RKO (cell line): ENCODE measurements at regions not wholly inside any gene's neighbourhood (a gene's known extent, or its start where the extent isn't known, plus 50 kb on each side); places are given as distances from the start of the nearest gene placed in this dataset.

Experiments
- DNase-seq: peaks from one replicate; pipeline ENCODE4 v3.0.0-alpha.2; 2016; ENCODE audit warnings: low spot score

DNA sequence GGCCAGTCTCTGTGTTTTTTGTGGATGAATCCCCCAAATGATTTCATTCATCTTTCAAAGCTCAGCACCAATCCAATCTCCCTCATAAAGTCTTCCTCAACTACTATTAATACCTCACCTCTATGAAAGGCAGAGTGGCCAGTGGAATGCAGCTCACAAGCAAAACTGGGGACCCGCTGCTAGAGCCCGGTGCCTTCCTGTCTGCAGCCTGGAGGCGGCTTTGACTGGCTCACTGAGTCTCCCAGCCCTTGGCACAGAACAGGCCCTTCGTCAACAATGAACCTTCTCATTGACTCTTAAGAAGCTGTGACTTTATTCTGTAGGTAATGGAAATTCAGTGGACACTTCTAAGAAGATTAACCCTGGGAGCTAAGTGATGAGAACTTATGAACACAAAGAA lies 86.8 kb upstream of the RAB4A start:
- no peak for DNase-seq

- no peak for DNase-seq
Observed at GRCh38 chr1:229185963-229186362, 84.9 kb upstream of the RAB4A start.

DNA sequence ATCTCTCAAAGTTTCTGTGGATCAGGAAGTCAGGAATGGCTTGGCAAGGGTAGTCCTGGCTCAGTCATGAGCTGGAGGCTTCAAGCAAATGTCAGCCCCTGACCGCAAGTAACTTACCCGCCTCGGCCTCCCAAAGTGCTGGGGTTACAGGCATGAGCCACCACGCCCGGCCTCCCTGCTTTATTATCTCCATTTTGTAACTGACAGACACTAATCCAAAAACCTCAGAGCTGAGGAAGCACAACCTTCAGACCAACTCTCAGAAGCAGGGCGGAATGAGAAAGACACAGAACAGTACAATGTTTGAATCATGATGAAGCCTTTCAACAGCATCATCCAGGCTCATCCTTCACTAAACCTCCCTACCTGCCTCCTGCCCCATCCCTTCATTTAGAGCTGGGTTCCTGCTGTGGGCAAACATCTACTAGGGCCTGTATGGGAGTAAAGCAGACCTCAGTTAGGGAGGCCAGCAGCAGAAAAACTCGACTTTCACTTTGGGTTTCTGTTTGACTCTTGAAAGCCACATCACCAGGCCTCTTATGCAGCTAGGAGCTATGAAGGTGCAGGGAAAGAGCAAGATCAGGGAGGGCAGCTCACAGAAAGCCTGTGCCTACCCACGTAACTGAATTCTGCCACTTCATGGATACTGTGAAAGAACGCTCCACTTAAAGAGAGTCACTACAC lies 84.4 kb upstream of the RAB4A start:
- no peak for DNase-seq

DNA sequence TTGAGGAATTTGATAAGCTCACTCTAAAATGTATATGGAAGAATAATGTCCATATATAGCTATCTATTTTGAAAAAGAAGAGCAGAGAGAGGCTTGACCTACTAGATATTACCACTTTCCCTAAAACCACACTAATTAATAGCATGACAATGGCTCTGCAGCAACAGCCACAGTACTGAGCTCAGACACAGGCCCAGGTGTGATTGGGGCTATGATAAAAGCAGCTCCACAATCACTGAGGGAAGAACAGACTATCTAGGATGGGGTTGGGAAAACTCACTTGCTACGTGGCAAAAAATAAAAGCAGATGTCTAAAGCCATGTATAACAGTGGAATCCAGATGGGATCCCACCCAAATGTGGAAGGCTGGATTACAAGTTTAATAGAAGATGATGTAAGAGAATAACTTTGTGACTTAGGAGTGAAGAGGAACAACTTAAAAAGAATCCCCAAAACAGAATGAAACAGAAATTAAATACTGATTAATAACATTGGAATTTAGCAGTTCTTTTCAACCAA lies 80.8 kb upstream of the RAB4A start:
- DNase-seq = no peak

DNA sequence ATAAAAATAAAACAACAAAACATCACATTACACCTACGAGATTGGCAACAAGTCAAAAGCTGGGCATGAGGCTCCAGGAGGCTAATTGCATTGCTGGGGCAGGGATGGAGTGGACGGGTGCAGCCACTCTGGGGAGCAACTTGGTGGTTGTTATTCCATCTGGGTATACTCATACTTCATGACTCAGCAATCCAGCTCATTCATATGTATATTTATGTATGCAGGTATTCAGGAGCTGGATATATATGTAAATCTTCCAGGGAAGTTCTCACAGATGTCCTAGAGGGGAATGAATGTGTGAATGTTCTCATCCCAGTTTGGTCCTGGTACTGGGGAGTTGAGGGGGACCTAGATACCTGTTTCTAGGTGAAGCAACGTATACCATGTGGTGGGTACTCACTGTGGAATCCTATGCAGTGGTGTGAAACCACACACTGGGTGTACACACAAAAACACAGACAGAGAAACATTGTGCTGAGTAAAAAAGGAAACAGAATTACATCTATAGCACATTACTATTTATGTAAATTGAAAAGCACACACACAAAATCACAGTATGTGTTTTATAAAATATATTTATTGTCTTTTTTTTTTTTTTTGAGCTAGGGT lies 79.7 kb upstream of the RAB4A start:
- DNase-seq = peak; percentile 22

DNA sequence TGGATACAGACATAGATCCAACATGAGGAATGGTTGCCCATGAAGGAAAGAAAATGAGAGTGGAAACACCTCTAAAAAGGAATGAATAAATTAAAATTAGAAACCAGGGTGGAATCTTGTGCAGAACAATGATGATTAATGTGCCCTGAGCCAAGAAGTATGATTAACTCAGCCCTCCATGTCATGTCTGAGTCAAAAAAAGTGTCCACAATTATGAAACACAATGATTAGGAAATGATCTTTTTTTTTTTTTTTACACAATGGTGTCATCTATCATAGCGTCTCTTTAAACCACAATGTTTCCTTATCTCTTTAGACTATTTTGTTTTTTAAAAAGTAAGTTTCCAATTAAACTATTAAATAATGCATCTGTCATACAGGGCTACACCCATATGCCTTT lies 78.9 kb upstream of the RAB4A start:
- DNase-seq = peak; percentile 79

GRCh38 chr1:229192853-229193252 lies 78.1 kb upstream of the RAB4A start:
- DNase-seq = no peak

DNA sequence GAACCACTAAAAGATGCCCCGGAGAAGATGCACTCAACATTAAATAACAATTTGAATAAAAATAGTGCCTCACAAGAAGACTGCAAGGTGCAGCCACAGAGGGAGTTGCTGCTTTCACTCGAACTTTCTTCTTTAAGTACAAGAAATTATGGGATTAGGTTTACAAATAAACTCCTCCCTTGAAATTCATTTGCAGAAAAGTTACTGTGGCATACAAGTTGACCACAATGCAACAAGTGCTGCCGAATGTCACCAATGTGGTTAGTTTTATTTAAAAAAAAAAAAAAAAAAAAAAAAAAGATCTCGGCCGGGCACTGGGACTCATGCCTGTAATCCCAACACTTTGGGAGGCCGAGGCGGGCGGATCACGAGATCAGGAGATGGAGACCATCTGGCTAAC lies 76.8 kb upstream of the RAB4A start:
- no peak for DNase-seq

DNA sequence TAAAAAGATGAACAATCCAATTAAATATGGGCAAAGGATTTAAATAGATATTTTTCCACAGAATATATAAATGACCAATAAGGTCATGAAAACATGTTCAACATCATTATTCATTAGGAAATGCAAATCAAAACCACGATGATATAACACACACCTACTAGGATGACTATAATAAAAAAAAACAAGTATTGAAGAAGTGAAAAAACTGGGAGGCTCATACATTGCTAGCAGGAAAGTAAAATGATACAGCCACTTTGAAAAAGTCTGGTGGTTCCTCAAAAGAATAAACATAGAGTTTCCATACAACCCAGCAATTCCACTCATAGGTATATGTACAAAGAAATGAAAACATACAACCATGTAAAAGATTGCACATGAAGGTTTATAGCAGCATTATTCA lies 75.7 kb upstream of the RAB4A start:
- DNase-seq = no peak

- no peak for DNase-seq
Observed at GRCh38 chr1:229196404-229197264, 74.3 kb upstream of the RAB4A start.

DNA sequence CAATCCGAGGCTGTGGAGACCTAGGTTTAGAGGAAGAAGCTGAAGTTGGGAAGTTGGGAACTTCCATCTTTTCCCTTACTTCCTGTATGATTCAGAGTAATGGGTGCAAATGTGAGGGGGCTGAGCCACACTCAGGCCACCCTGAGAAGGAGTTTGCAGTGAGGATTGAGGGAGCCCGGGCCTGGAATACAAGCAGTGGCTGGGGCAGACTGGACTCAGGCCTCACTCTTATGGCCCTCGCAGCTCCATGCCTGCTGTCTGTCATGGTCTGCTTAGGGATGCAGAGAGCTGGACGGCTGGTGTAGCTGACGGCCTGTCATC lies 73.7 kb upstream of the RAB4A start:
- no peak for DNase-seq

DNA sequence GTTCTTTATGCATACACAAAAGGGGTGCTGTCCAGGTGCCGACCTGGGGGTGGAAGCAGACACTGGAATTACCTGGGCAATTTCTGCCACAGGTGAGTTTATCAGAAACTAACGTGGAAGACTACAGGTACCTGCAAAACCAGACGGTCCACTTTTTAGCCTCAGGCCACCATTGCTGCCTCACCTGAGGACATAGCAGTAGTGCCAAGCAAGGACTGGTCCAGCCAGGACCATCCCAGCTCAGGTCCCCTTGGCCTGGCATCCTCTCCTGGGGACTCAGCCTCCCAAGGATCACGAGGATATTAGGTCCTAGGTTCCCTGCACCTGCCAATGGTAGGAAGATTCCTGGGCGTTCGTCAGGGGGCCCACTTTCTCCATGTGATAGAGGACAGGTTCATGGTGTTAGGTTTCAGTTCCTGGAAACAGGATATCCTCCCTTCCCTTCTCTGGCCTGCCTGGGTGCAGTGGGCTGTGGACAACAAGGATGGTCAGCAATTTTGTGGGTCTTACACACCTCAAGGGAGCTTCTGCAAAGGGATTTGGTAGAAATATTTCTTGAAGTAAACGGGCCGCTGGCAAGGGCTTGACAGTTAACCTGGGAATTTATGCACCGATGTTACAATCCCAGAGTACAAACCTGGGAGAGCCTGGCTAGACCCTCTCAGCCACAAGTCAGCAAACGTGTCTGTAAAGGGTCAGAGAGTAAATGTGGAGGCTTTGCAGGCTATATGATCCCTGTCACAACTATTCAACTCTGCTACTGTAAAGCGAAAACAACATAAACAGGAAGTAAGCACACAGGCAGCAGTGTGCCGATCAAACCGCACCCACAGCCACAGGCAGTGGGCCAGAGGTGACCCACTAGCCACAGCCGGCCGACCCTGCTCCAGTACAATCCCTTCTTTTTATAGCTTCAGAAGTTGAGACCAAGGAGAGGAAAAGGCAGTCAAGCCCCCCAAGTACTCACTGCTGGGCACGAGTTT lies 71.4 kb upstream of the RAB4A start:
- DNase-seq = no peak

DNA sequence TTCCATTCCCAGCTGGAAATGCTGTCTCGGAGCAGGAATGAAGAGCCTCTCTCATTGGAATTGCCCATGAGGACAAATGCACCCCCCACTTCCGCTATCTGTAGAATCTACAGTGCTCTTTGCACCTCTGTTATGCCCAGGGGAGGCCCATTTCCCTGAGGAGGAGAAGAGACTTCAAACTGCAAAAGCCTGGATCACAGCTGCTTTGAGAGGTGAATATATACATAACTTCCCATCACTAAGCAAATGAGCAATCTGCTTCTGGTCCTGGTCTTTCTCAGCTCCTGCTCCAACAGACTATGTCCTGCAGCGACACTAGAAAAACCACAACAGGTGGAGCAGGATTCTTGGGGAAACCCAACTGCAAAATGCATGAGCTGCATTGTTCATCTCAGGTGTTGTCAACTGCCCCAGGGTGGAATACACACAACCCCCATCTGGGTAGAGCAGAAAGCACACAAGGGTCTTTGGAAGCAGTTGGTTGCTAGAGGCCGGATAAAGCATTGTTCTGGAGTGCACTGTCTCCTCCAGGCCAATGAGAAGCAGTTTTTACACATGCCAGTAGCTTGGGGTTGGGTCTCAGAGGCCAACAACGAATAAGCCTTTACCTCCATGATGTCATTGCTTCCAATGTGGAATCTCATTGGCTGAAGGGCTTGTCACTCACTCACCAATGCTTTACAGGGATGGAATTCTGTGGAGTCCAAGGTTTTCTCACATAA lies 67.7 kb upstream of the RAB4A start:
- peak; percentile 21 for DNase-seq

DNA sequence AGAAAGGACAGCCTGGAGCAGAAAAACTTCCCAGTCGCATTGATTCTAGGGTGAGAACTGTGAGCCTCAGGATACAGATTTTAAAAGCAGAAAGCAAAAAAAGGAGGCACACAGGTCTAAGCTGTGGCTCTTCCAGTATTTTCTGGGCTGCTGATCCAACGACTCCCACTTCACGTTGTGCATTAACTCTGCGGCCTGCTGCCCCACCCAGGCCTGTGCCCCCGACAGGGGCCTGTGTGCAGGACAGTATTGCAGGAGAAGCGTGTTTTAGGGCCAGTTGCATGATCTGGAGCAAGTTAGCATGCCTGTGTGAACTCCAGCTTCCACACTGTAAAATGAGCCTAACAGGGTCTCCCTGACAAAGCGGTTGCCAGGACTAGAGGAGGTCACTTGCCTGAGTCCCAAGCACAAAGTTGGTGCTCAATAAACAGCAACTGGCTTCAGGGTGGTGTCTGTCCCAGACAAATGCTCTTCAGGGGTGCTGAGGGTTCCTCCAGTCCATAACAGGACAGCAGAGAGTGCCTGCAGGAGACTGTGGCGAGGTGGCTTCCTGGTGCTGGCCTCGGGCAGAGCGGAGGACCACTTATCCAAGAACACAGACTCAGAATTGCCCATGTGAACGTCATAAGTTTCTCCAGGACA lies 66.8 kb upstream of the RAB4A start:
- DNase-seq = no peak

GRCh38 chr1:229204921-229205777 lies 65.8 kb upstream of the RAB4A start:
- no peak for DNase-seq

DNA sequence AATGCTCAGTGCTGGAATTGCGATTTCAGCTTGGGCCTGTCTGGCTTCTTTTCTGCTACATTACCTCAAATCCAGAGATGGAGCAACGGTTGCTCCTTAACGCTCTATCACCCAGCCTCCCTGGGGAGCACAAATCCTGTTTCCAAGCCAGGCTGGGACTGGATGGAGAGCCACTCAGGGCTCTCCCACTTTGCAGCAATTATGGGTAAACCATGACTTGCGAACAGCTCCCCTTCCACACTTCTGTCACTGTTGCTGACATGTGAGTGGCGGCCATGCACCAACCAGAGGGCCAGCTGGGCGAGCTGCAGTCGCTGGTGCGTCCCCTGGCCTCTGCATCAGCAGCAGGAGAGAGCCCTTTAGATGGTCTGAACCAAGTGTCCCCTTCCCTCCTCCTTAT lies 65.1 kb upstream of the RAB4A start:
- DNase-seq = no peak

DNA sequence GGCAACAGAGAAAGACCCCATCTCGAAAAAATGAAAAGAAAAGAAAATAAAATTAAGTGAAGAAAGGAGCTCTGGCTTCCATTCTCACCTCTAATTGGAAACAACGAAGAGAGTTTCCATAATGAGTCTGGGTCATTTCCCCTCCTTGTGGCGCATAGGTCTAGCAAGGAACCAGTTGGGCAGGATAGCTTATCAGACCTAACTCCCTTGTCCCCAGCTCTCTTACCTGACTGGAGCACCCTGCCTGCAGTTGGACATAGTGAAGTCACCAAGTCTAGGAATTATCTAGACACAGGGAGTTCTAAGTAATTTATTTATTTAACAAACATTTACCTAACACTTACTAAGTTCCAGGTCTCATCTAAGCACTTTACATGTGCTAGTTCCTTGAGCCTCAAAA lies 63.0 kb upstream of the RAB4A start:
- DNase-seq = no peak

DNA sequence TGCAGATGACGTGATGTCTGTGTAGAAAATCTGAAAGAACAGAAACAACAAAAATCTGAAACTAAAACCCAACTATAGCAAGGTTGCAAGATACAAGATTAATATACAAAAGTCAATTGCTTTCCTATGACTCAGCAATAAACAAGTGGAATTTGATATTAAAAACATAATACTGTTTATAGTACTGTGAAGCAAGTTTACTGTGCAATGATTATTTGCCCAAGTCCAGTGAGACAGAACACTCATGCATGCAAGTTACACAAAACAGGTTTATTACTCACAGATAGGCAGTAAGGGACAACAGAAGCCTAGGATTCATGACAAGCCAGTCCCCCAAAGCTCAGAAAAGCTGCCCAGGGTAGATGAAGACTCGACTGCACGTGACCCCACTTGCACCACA lies 62.4 kb upstream of the RAB4A start:
- no peak for DNase-seq

DNA sequence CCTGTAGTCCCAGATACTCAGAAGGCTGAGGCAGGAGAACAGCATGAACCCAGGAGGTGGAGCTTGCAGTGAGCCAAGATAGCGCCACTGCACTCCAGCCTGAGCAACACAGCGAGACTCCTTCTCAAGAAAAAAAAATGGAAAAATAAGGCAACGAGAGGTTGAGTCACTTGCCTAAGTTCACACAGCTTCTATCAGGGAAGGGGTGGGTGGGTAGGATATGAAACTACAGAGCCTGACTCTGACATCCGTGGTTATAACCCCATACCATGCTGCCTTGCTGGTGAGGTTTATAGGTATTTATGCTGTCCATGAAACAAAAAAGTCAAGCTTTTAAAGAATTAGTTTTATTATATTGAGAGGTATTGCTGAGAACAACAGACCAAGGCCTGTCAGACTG lies 61.5 kb upstream of the RAB4A start:
- no peak for DNase-seq

DNA sequence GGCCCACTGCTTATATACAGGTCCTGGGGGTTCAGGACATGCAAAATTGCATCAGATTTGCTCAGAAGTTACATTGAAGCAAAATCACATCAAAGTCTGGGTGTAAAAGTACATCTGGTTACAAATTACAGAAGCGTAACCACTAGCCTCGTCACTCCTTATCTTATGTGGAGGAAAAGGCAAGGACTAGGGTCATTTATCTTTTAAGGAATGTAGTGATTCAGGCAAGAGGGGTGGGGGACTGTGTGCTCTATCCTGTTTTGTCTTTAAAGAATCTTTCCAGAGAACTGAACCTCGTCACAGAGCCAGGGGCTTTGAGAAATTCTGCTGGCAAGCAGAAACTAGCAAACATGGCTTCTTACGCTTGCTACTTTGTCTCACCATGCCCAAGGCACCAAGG lies 61.1 kb upstream of the RAB4A start:
- DNase-seq = no peak
